ENCODE measurements at regions not wholly inside any gene's neighbourhood (a gene's known extent, or its start where the extent isn't known, plus 50 kb on each side); places are given as distances from the start of the nearest gene placed in this dataset.

GRCh38 chr9:88710449-88710848, 175.5 kb downstream of the NXNL2 start:
- Mint-ChIP-seq H3K4me1 (no peaks in the 10 kb centered on the region), H3K9me3 (no peaks in the 10 kb centered on the region), H3K27me3 (ENCODE audit: low read depth in 2 of 2) (peaks cover 10 to 22% of the 10 kb centered on the region in 2 donors), H3K4me3 (no peak overlapping the region), H3K27ac (no peak overlapping the region), H3K36me3 (no peaks in the 10 kb centered on the region)
- no peak overlapping the region for H3K4me3 ChIP-seq (ENCODE audit: low read length)
- ATAC-seq (no peak), DNase-seq (no peak)
- H3K36me3 ChIP-seq (ENCODE audit: control insufficient read depth, insufficient read depth, low read length): no peaks in the 10 kb centered on the region
- intact Hi-C loops (cut with micrococcal nuclease): no loop called here
- H3K4me1 ChIP-seq (ENCODE audit: control insufficient read depth, insufficient read depth, low read length): no peaks in the 10 kb centered on the region
- H3K27me3 ChIP-seq (ENCODE audit: control insufficient read depth, insufficient read depth, low read length): no peaks in the 10 kb centered on the region
- TF ChIP-seq, protein P1, sequence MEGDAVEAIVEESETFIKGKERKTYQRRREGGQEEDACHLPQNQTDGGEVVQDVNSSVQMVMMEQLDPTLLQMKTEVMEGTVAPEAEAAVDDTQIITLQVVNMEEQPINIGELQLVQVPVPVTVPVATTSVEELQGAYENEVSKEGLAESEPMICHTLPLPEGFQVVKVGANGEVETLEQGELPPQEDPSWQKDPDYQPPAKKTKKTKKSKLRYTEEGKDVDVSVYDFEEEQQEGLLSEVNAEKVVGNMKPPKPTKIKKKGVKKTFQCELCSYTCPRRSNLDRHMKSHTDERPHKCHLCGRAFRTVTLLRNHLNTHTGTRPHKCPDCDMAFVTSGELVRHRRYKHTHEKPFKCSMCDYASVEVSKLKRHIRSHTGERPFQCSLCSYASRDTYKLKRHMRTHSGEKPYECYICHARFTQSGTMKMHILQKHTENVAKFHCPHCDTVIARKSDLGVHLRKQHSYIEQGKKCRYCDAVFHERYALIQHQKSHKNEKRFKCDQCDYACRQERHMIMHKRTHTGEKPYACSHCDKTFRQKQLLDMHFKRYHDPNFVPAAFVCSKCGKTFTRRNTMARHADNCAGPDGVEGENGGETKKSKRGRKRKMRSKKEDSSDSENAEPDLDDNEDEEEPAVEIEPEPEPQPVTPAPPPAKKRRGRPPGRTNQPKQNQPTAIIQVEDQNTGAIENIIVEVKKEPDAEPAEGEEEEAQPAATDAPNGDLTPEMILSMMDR (IDR thresholded peaks at IDR 0.05): no peak
- WGBS (ENCODE audit: insufficient coverage): 84% methylated on average over 1 of the region's 2 CpGs
- no peak overlapping the region for H3K27ac ChIP-seq (ENCODE audit: low read length)
- no peaks in the 10 kb centered on the region for H3K9me3 ChIP-seq (ENCODE audit: control insufficient read depth, insufficient read depth, low read length)

DNA sequence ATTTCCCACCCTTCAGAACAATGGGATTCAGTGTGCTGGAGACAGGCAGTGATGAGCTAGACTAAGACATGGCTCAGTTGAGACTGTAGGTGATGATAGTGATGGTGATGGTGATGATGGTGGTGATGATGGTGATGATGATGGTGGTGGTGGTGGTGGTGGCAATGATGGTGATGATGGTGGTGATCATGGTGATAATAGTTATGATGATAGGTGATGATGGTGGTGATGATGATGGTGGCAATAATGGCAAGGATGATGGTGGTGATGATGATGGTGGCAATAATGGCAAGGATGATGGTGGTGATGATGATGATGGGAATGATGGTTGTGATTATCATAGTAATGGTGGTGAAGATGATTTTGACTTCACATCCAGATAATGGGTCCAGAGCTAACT, 176.7 kb downstream of the NXNL2 start:
- intact Hi-C loops (cut with micrococcal nuclease): no loop called here
- no peaks in the 10 kb centered on the region for H3K36me3 Mint-ChIP-seq

DNA sequence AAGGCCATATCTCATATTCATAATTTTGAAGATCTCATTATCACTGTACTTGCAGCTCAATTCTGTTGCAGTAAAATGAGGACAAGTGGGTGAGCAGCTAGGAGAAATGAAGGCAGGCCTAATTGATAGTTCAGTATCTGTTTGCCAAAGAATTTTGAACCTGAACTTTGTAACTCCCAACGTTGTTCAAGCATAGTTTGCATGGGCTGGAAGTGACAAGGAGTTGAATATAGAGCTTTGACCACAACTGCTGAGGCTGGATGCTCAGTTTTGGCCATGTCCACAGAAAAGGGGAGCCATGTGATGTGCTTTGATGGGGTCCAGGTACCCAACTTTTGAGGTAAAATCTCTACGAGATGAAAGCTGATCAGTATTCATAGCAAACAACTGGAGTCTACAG, 177.5 kb downstream of the NXNL2 start:
- DNase-seq (no peak), ATAC-seq (no peak)
- 83% methylated on average over 2 of the region's 2 CpGs for WGBS (ENCODE audit: insufficient coverage)
- no peak overlapping the region for H3K27ac ChIP-seq (ENCODE audit: low read length)
- no peak overlapping the region for H3K4me3 Mint-ChIP-seq
- H3K4me1 ChIP-seq (ENCODE audit: control insufficient read depth, insufficient read depth, low read length): no peaks in the 10 kb centered on the region
- TF ChIP-seq, protein P1 (IDR thresholded peaks at IDR 0.05): no peak
- H3K4me3 ChIP-seq (ENCODE audit: low read length): no peak overlapping the region
- intact Hi-C loops (cut with micrococcal nuclease): no loop called here
- peaks cover 15 to 27% of the 10 kb centered on the region in 2 donors for H3K27me3 Mint-ChIP-seq (ENCODE audit: low read depth in 2 of 2)
- no peak overlapping the region for H3K27ac Mint-ChIP-seq
- H3K27me3 ChIP-seq (ENCODE audit: control insufficient read depth, insufficient read depth, low read length): no peaks in the 10 kb centered on the region
- H3K4me1 Mint-ChIP-seq: no peaks in the 10 kb centered on the region
- no peaks in the 10 kb centered on the region for H3K36me3 Mint-ChIP-seq
- no peaks in the 10 kb centered on the region for H3K9me3 ChIP-seq (ENCODE audit: control insufficient read depth, insufficient read depth, low read length)
- H3K36me3 ChIP-seq (ENCODE audit: control insufficient read depth, insufficient read depth, low read length): no peaks in the 10 kb centered on the region
- no peaks in the 10 kb centered on the region for H3K9me3 Mint-ChIP-seq

More for the DNA sequence above, 176.7 kb downstream of the NXNL2 start:
- TF ChIP-seq, protein P1 (IDR thresholded peaks at IDR 0.05): no peak
- ATAC-seq (no peak), DNase-seq (no peak)
- peaks cover 14 to 26% of the 10 kb centered on the region in 2 donors for H3K27me3 Mint-ChIP-seq (ENCODE audit: low read depth in 2 of 2)
- no peaks in the 10 kb centered on the region for H3K36me3 ChIP-seq (ENCODE audit: control insufficient read depth, insufficient read depth, low read length)
- no peaks in the 10 kb centered on the region for H3K9me3 Mint-ChIP-seq
- H3K4me1 ChIP-seq (ENCODE audit: control insufficient read depth, insufficient read depth, low read length): no peaks in the 10 kb centered on the region
- no peaks in the 10 kb centered on the region for H3K4me1 Mint-ChIP-seq
- H3K4me3 Mint-ChIP-seq: no peak overlapping the region
- no peak overlapping the region for H3K27ac ChIP-seq (ENCODE audit: low read length)
- no peak overlapping the region for H3K27ac Mint-ChIP-seq
- H3K4me3 ChIP-seq (ENCODE audit: low read length): no peak overlapping the region
- H3K9me3 ChIP-seq (ENCODE audit: control insufficient read depth, insufficient read depth, low read length): no peaks in the 10 kb centered on the region
- H3K27me3 ChIP-seq (ENCODE audit: control insufficient read depth, insufficient read depth, low read length): no peaks in the 10 kb centered on the region

DNA sequence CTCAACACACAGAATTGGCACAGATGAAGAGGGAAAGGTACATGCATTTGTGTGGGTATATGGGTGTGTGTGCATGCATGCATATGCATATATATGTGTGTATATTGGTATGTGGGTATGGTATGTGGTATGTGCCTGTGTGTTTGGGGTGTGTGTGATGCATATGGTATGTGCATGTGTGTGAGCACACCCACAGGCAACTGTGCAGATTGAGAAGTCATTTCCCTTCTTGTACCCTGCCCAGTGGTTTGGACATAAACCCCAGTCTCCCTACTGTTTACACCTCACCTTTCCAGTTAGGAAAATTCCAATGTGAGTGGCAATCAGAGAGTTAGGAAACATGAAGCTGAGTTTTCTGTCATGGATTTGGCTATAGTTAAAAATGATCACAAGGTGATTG, 178.0 kb downstream of the NXNL2 start:
- intact Hi-C loops (cut with micrococcal nuclease): no loop called here
- no peaks in the 10 kb centered on the region for H3K4me1 Mint-ChIP-seq
- Histone ChIP-seq H3K9me3 (ENCODE audit: control insufficient read depth, insufficient read depth, low read length) (no peaks in the 10 kb centered on the region), H3K27ac (ENCODE audit: low read length) (no peak overlapping the region), H3K27me3 (ENCODE audit: control insufficient read depth, insufficient read depth, low read length) (no peaks in the 10 kb centered on the region), H3K4me3 (ENCODE audit: low read length) (no peak overlapping the region), H3K36me3 (ENCODE audit: control insufficient read depth, insufficient read depth, low read length) (no peaks in the 10 kb centered on the region), H3K4me1 (ENCODE audit: control insufficient read depth, insufficient read depth, low read length) (no peaks in the 10 kb centered on the region)
- H3K9me3 Mint-ChIP-seq: no peaks in the 10 kb centered on the region
- DNase-seq: no peak
- H3K27me3 Mint-ChIP-seq (ENCODE audit: low read depth in 2 of 2): peaks cover 17 to 26% of the 10 kb centered on the region in 2 donors
- no peak overlapping the region for H3K4me3 Mint-ChIP-seq
- peak in 1 of 3 donors; percentile 43 for ATAC-seq
- H3K27ac Mint-ChIP-seq: no peak overlapping the region
- no peaks in the 10 kb centered on the region for H3K36me3 Mint-ChIP-seq
- TF ChIP-seq, protein P1 (IDR thresholded peaks at IDR 0.05): no peak
